Epithelial cell of esophagus (primary cell): ENCODE measurements at regions not wholly inside any gene's neighbourhood (a gene's known extent, or its start where the extent isn't known, plus 50 kb on each side); places are given as distances from the start of the nearest gene placed in this dataset.
"Not testable (repeated sequence)": the region's sequence is repeated elsewhere in the genome, so short reads cannot be mapped to it uniquely, and the experiment has no call there.

Source experiments
- DNase-seq: peaks from one replicate; pipeline ENCODE4 v3.0.0; 2010; ENCODE audit warnings: low read depth
- H3K4me3 ChIP-seq: 2 replicates; pipeline ENCODE4 v1.5.1; 2011; ENCODE audit warnings: mild to moderate bottlenecking, low read length, control low read depth
- CTCF ChIP-seq: IDR thresholded peaks from 2 replicates; pipeline ENCODE4 v1.5.1; 2011; ENCODE audit warnings: low read depth, mild to moderate bottlenecking, low read length, control low read depth, inconsistent platforms; ENCODE audit not compliant: insufficient read depth; ENCODE audit errors: missing control alignments

- DNase-seq = no peak
- TF ChIP-seq CTCF = no peak
- H3K4me3 ChIP-seq = no peak overlapping the region
Measured at GRCh38 chr5:136586196-136586595, 220.9 kb upstream of the TRPC7 start.

- TF ChIP-seq CTCF = no peak
- no peak overlapping the region for H3K4me3 ChIP-seq
- DNase-seq = no peak
Measured at GRCh38 chr5:136584474-136584873, 219.1 kb upstream of the TRPC7 start.

- no peak for TF ChIP-seq CTCF
- H3K4me3 ChIP-seq = no peak overlapping the region
- no peak for DNase-seq
Measured at GRCh38 chr5:136579238-136579637, 213.9 kb upstream of the TRPC7 start.

GRCh38 chr5:136569875-136570274, 204.5 kb upstream of the TRPC7 start:
- not testable (repeated sequence) for H3K4me3 ChIP-seq, DNase-seq

GRCh38 chr5:136565457-136565856, 200.1 kb upstream of the TRPC7 start:
- not testable (repeated sequence) for H3K4me3 ChIP-seq, DNase-seq

GRCh38 chr5:136565050-136565449, 199.7 kb upstream of the TRPC7 start:
- DNase-seq, H3K4me3 ChIP-seq: not testable (repeated sequence)

- not testable (repeated sequence) for DNase-seq, H3K4me3 ChIP-seq
Measured at GRCh38 chr5:136564431-136564830, 199.1 kb upstream of the TRPC7 start.

- H3K4me3 ChIP-seq = no peak overlapping the region
- DNase-seq = no peak
- no peak for TF ChIP-seq CTCF
Measured at GRCh38 chr5:136563489-136563888, 198.1 kb upstream of the TRPC7 start.

GRCh38 chr5:136560126-136560525, 194.8 kb upstream of the TRPC7 start:
- no peak for TF ChIP-seq CTCF
- no peak for DNase-seq
- H3K4me3 ChIP-seq = no peak overlapping the region
